Fibroblast of lung (primary cell): ENCODE measurements at regions not wholly inside any gene's neighbourhood (a gene's known extent, or its start where the extent isn't known, plus 50 kb on each side); places are given as distances from the start of the nearest gene placed in this dataset.

ENCODE experiments used
- DNase-seq, 2 donors: peaks; one replicate each; pipeline versions ENCODE4 v3.0.0 to v3.0.0-alpha.2; 2010; ENCODE audit warnings: low read depth in 2 of 2
- H2AFZ ChIP-seq: 2 replicates; pipeline ENCODE4 v1.5.1; 2012; ENCODE audit warnings: low read length, control low read depth, inconsistent platforms
- H3K27ac ChIP-seq: 2 replicates; pipeline ENCODE4 v1.5.1; 2011; ENCODE audit warnings: low read length, control low read depth; ENCODE audit not compliant: insufficient read depth
- H3K27me3 ChIP-seq: 2 replicates; pipeline ENCODE4 v1.5.1; 2011; ENCODE audit warnings: mild to moderate bottlenecking, low read length; ENCODE audit not compliant: control insufficient read depth, insufficient read depth
- H3K36me3 ChIP-seq: 2 replicates; pipeline ENCODE4 v1.5.1; 2011; ENCODE audit warnings: low read length; ENCODE audit not compliant: control insufficient read depth, insufficient read depth
- H3K4me1 ChIP-seq: 2 replicates; pipeline ENCODE4 v1.5.1; 2011; ENCODE audit warnings: low read length; ENCODE audit not compliant: control insufficient read depth, insufficient read depth; ENCODE audit errors: extremely low read depth
- H3K4me2 ChIP-seq: 2 replicates; pipeline ENCODE4 v1.5.1; 2011; ENCODE audit warnings: low read length, control low read depth; ENCODE audit not compliant: insufficient read depth; ENCODE audit errors: extremely low read depth
- H3K4me3 ChIP-seq, 4 experiments: fragments of 200-600 bp in 1 of 4; sonication (generic) in 1 of 4; replicated peaks in 1 of 4; 2 replicates each; pipeline ENCODE4 v1.5.1; 2011 to 2016; ENCODE audit warnings: low read length in 4 of 4, low read depth in 3 of 4, mild to moderate bottlenecking in 3 of 4, control low read depth in 2 of 4, inconsistent platforms in 1 of 4, mixed read lengths in 1 of 4; ENCODE audit not compliant: insufficient read depth in 1 of 4; ENCODE audit errors: control extremely low read depth in 1 of 4
- H3K79me2 ChIP-seq: 2 replicates; pipeline ENCODE4 v1.5.1; 2012; ENCODE audit warnings: mild to moderate bottlenecking, low read length, inconsistent platforms; ENCODE audit not compliant: control insufficient read depth, insufficient read depth
- H3K9ac ChIP-seq: 2 replicates; pipeline ENCODE4 v1.5.1; 2011; ENCODE audit warnings: mild to moderate bottlenecking, low read length, control low read depth; ENCODE audit not compliant: insufficient read depth
- H3K9me3 ChIP-seq: 2 replicates; pipeline ENCODE4 v1.5.1; 2012; ENCODE audit warnings: low read depth, low read length; ENCODE audit not compliant: control insufficient read depth, insufficient read depth
- H4K20me1 ChIP-seq: 2 replicates; pipeline ENCODE4 v1.5.1; 2011; ENCODE audit warnings: low read length; ENCODE audit not compliant: control insufficient read depth, insufficient read depth; ENCODE audit errors: extremely low read depth
- EZH2 ChIP-seq: IDR thresholded peaks from 2 replicates; pipeline ENCODE4 v1.5.1; 2012; ENCODE audit warnings: low read length, control low read depth, mild to moderate bottlenecking; ENCODE audit errors: missing control alignments
- TF ChIP-seq, protein P1 (sequence below), 2 donors: IDR thresholded peaks in 1 of 2; conservative IDR thresholded peaks in 1 of 2; 1 replicate in 1 of 2; 2 replicates in 1 of 2; pipeline ENCODE4 v1.5.1; 2011 to 2012; ENCODE audit warnings: low read length in 2 of 2, control low read depth in 1 of 2, inconsistent platforms in 1 of 2, low read depth in 1 of 2, mild to moderate bottlenecking in 1 of 2

DNA sequence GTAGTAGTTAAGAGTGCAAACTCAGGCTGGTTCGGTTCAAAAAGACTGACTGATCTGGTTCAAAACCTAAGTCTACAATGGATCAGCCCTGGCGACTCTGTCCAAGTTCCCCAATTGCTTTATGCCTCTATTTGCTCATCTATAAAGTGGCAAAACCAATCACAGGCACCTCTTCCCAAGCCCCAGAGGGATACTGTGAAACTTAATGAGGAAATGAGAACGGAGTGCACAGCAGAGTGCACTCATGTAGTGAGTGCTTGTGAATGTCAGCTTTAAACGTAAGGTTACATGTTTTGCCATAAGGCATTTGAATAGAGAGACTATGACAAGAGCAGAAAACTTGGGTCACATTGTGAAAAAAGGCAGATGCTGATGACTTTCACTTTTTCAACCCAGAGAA lies 199.7 kb upstream of the KLF3 start:
- Histone ChIP-seq H3K27ac (no peak overlapping the region), H3K79me2 (no peaks in the 10 kb centered on the region), H3K9ac (no peak overlapping the region), H4K20me1 (no peaks in the 10 kb centered on the region), H3K4me1 (no peaks in the 10 kb centered on the region), H3K36me3 (no peaks in the 10 kb centered on the region), H3K4me2 (no peak overlapping the region), H3K4me3 (no peak overlapping the region), H3K27me3 (no peaks in the 10 kb centered on the region), H3K9me3 (no peaks in the 10 kb centered on the region), H2AFZ (no peak overlapping the region)
- TF ChIP-seq, protein P1, sequence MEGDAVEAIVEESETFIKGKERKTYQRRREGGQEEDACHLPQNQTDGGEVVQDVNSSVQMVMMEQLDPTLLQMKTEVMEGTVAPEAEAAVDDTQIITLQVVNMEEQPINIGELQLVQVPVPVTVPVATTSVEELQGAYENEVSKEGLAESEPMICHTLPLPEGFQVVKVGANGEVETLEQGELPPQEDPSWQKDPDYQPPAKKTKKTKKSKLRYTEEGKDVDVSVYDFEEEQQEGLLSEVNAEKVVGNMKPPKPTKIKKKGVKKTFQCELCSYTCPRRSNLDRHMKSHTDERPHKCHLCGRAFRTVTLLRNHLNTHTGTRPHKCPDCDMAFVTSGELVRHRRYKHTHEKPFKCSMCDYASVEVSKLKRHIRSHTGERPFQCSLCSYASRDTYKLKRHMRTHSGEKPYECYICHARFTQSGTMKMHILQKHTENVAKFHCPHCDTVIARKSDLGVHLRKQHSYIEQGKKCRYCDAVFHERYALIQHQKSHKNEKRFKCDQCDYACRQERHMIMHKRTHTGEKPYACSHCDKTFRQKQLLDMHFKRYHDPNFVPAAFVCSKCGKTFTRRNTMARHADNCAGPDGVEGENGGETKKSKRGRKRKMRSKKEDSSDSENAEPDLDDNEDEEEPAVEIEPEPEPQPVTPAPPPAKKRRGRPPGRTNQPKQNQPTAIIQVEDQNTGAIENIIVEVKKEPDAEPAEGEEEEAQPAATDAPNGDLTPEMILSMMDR (conservative IDR thresholded peaks at IDR 0.05 in 1 of 2, IDR thresholded peaks at IDR 0.05 in 1 of 2; ENCODE audit: low read depth in 1 of 2, low read length in 2 of 2): no peak
- no peak for TF ChIP-seq EZH2
- no peak for DNase-seq

DNA sequence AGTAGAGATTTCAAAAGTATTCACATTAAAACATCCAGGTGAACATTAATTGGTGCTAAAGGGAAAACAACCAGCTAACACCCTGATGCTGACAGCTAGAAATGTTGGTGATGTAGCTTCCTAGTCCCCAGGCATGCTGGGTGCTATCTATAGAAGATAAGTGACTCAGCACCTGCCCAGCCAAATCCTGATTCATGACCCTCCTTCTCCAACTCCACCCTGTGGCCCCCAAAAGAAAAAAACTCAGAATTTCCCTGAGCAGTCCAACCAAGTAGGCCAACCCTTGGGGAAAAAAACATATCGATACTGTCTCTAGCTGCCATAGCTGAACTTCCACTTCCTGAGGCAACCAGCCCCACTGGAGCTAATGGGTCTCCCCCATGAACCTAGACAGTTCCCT lies 197.6 kb upstream of the KLF3 start:
- no peak for DNase-seq
- H3K9ac ChIP-seq: no peak overlapping the region
- H3K36me3 ChIP-seq: no peaks in the 10 kb centered on the region
- H3K9me3 ChIP-seq: no peaks in the 10 kb centered on the region
- H4K20me1 ChIP-seq: no peaks in the 10 kb centered on the region
- no peak overlapping the region for H3K27ac ChIP-seq
- H3K4me1 ChIP-seq: no peaks in the 10 kb centered on the region
- H3K4me3 ChIP-seq: no peak overlapping the region
- no peak overlapping the region for H3K4me2 ChIP-seq
- no peaks in the 10 kb centered on the region for H3K27me3 ChIP-seq
- H3K79me2 ChIP-seq: no peaks in the 10 kb centered on the region
- H2AFZ ChIP-seq: no peak overlapping the region
- TF ChIP-seq EZH2: no peak
- TF ChIP-seq, protein P1 (conservative IDR thresholded peaks at IDR 0.05 in 1 of 2, IDR thresholded peaks at IDR 0.05 in 1 of 2; ENCODE audit: low read depth in 1 of 2, low read length in 2 of 2): no peak

- H3K9me3 ChIP-seq: no peaks in the 10 kb centered on the region
- no peak overlapping the region for H3K4me2 ChIP-seq
- H3K79me2 ChIP-seq: no peaks in the 10 kb centered on the region
- no peaks in the 10 kb centered on the region for H3K36me3 ChIP-seq
- H3K27me3 ChIP-seq: no peaks in the 10 kb centered on the region
- no peak overlapping the region for H3K9ac ChIP-seq
- no peaks in the 10 kb centered on the region for H3K4me1 ChIP-seq
- no peak overlapping the region for H3K4me3 ChIP-seq
- no peak overlapping the region for H2AFZ ChIP-seq
- no peaks in the 10 kb centered on the region for H4K20me1 ChIP-seq
- no peak overlapping the region for H3K27ac ChIP-seq
- TF ChIP-seq, protein P1 (conservative IDR thresholded peaks at IDR 0.05 in 1 of 2, IDR thresholded peaks at IDR 0.05 in 1 of 2; ENCODE audit: low read depth in 1 of 2, low read length in 2 of 2): no peak
- no peak for TF ChIP-seq EZH2
- no peak for DNase-seq
Observed at GRCh38 chr4:38467296-38467695, 196.7 kb upstream of the KLF3 start.
